Head of caudate nucleus (tissue), 42 donors: ENCODE measurements at regions not wholly inside any gene's neighbourhood (a gene's known extent, or its start where the extent isn't known, plus 50 kb on each side); places are given as distances from the start of the nearest gene placed in this dataset.
A peak's percentile ranks its signal among the peaks of the same experiment; 100 is the strongest.

Experiments
- DNase-seq, 42 donors: peaks; one replicate each; pipeline versions ENCODE4 v3.0.0 to v3.0.0-alpha.2; 2020 to 2021; ENCODE audit warnings: mixed read lengths in 7 of 42
- intact Hi-C: fragments of 100-400 bp; cut with DNase I; formaldehyde crosslinking; loops from one replicate; pipeline ENCODE4 v1.15.0; 2022

GRCh38 chr2:4415171-4415570 lies 711.8 kb downstream of the DCDC2C start:
- DNase-seq: no peak
- intact Hi-C loops: no loop called here

- DNase-seq: no peak
- intact Hi-C loops: no loop called here
Measured at GRCh38 chr2:4415810-4416413, 712.5 kb downstream of the DCDC2C start.

- peak in 1 of 42 donors; percentile 3 for DNase-seq
- intact Hi-C loops: no loop called here
Measured at GRCh38 chr2:4416431-4416830, 713.1 kb downstream of the DCDC2C start.

- intact Hi-C loops: no loop called here
Measured at GRCh38 chr2:4417771-4418170, 714.4 kb downstream of the DCDC2C start.

GRCh38 chr2:4420032-4420431 lies 716.7 kb downstream of the DCDC2C start:
- intact Hi-C loops: no loop called here
- no peak for DNase-seq

More at GRCh38 chr2:4417771-4418170, 714.4 kb downstream of the DCDC2C start:
- no peak for DNase-seq

- intact Hi-C loops: no loop called here
- DNase-seq: no peak
Measured at GRCh38 chr2:4424153-4424552, 720.8 kb downstream of the DCDC2C start.

- intact Hi-C loops: no loop called here
Measured at GRCh38 chr2:4427083-4427482, 723.7 kb downstream of the DCDC2C start.

GRCh38 chr2:4445821-4446220 lies 742.4 kb downstream of the DCDC2C start:
- intact Hi-C loops: no loop called here
- no peak for DNase-seq

More at GRCh38 chr2:4427083-4427482, 723.7 kb downstream of the DCDC2C start:
- DNase-seq: no peak

- DNase-seq: no peak
- intact Hi-C loops: no loop called here
Measured at GRCh38 chr2:4454907-4455306, 751.5 kb downstream of the DCDC2C start.

GRCh38 chr2:4455486-4456155 lies 752.2 kb downstream of the DCDC2C start:
- no peak for DNase-seq
- intact Hi-C loops: no loop called here

- DNase-seq: no peak
- intact Hi-C loops: no loop called here
Measured at GRCh38 chr2:4464634-4465266, 761.4 kb downstream of the DCDC2C start.

GRCh38 chr2:4465671-4466070 lies 762.3 kb downstream of the DCDC2C start:
- DNase-seq: no peak
- intact Hi-C loops: no loop called here

GRCh38 chr2:4475618-4476017 lies 772.2 kb downstream of the DCDC2C start:
- DNase-seq: no peak
- intact Hi-C loops: no loop called here

GRCh38 chr2:4483050-4483449 lies 779.7 kb downstream of the DCDC2C start:
- intact Hi-C loops: no loop called here
- no peak for DNase-seq

GRCh38 chr2:4486971-4487370 lies 783.6 kb downstream of the DCDC2C start:
- DNase-seq: peak in 1 of 42 donors; percentile 5
- intact Hi-C loops: no loop called here

- intact Hi-C loops: no loop called here
- DNase-seq: peak in 36 of 42 donors; percentile 6 to 85 (median 41)
Measured at GRCh38 chr2:4499316-4500030, 796.1 kb downstream of the DCDC2C start.

GRCh38 chr2:4501525-4501924 lies 798.1 kb downstream of the DCDC2C start:
- no peak for DNase-seq
- intact Hi-C loops: no loop called here

- no peak for DNase-seq
- intact Hi-C loops: no loop called here
Measured at GRCh38 chr2:4502230-4502843, 799.0 kb downstream of the DCDC2C start.

- DNase-seq: no peak
- intact Hi-C loops: no loop called here
Measured at GRCh38 chr2:4507661-4508060, 804.3 kb downstream of the DCDC2C start.
